ENCODE measurements at regions not wholly inside any gene's neighbourhood (a gene's known extent, or its start where the extent isn't known, plus 50 kb on each side); places are given as distances from the start of the nearest gene placed in this dataset.
A peak's percentile ranks its signal among the peaks of the same experiment; 100 is the strongest.

GRCh38 chr21:39105836-39106235 lies 77.4 kb downstream of the PSMG1 start:
- H3K79me1 ChIP-seq (ENCODE audit: low read depth in 1 of 2, low read length in 2 of 2), result no peaks in the 10 kb centered on the region
- H3K4ac ChIP-seq (ENCODE audit: low read depth, low read length), result 0 out of 2 replicates have a peak overlapping the region, but pooled peaks have one; percentile 63
- H2BK120ac ChIP-seq (ENCODE audit: low read depth, low read length), result peak overlapping the region; percentile 45; the same call in 1 of the 2 replicates
- intact Hi-C loops (cut with micrococcal nuclease) (no loop called here), in situ Hi-C loops (cut with MboI; ENCODE audit: low sequenced_read_pairs) (no loop called here), dilution Hi-C loops (cut with HindIII; ENCODE audit: low sequenced_read_pairs, unreplicated experiment) (no loop called here)
- H2BK15ac ChIP-seq (ENCODE audit: low read depth, low read length), result no peak overlapping the region
- no peaks in the 10 kb centered on the region for H4K20me1 ChIP-seq (ENCODE audit: insufficient read depth, low read length)
- no peak overlapping the region for H4K8ac ChIP-seq (ENCODE audit: low read depth in 2 of 2, low read length in 2 of 2)
- no peak overlapping the region for H4K91ac ChIP-seq (ENCODE audit: insufficient read depth, low read depth, low read length)
- H3K27me3 ChIP-seq (ENCODE audit: control insufficient read depth, insufficient read depth, low read length), result 0 out of 2 replicates have a peak, but pooled peaks cover 2% of the 10 kb centered on the region
- H2AFZ ChIP-seq (replicated peaks; ENCODE audit: low read length, poor library complexity), result no peak overlapping the region
- peak overlapping the region; percentile 46; the same call in 1 of the 2 replicates for H2BK20ac ChIP-seq (ENCODE audit: low read depth, low read length)
- no peak overlapping the region for H3K27ac ChIP-seq (ENCODE audit: insufficient read depth, low read length)
- H3K4me3 ChIP-seq (ENCODE audit: insufficient read depth, low read depth, low read length), result no peak overlapping the region
- peaks cover 19% of the 10 kb centered on the region for H3K9me1 ChIP-seq (ENCODE audit: insufficient read depth, low read length)
- H3K56ac ChIP-seq (ENCODE audit: extremely low read depth, insufficient read depth, low read length), result no peak overlapping the region
- ATAC-seq (ENCODE audit: low read depth) (no peak), DNase-seq (no peak)
- H2AK5ac ChIP-seq (ENCODE audit: low read depth, low read length), result peak overlapping the region; percentile 69; the same call in 1 of the 2 replicates
- BruUV-seq (replicated peaks), result no TSS peak
- no peak overlapping the region for H3K23ac ChIP-seq (ENCODE audit: low read depth, low read length)
- H3K9me3 ChIP-seq (ENCODE audit: control insufficient read depth, insufficient read depth, low read length), result no peaks in the 10 kb centered on the region; the same call in 1 of the 2 replicates
- no peak overlapping the region for H2BK5ac ChIP-seq (ENCODE audit: low read depth, low read length, poor library complexity, severe bottlenecking)
- CTCF ChIA-PET, result interaction anchor here (0.5 to 0.6 kb wide), 2 partner anchors 309 to 336 kb away, joined by 3 read pairs; no protein-coding TSS in a partner anchor
- no peak overlapping the region; the same call in 1 of the 2 replicates for H4K5ac ChIP-seq (ENCODE audit: low read depth, low read length)
- no peak overlapping the region for H3K4me2 ChIP-seq (ENCODE audit: low read depth, low read length)
- no peak overlapping the region for H3K9ac ChIP-seq (ENCODE audit: low read depth, low read length)
- WGBS, 2 experiments (ENCODE audit: extremely low coverage in 2 of 2, insufficient read length in 1 of 2), result 65% methylated on average over 2 of the region's 4 CpGs; no CpG with 5 or more reads in 1 of the 2 experiments
- no peak overlapping the region for H3K14ac ChIP-seq (replicated peaks; ENCODE audit: low read depth, low read length)
- TF ChIP-seq NFE2L2 (IDR thresholded peaks at IDR 0.05; ENCODE audit: low read depth, low read length) (no peak), MAFK (IDR thresholded peaks at IDR 0.05; ENCODE audit: low read depth, low read length) (no peak), USF2 (IDR thresholded peaks at IDR 0.05; ENCODE audit: low read depth, low read length) (no peak), POLR2A (IDR thresholded peaks at IDR 0.05; ENCODE audit: low read depth, low read length) (no peak), CTCF (conservative IDR thresholded peaks at IDR 0.05; ENCODE audit: low read depth, low read length) (no peak), BHLHE40 (IDR thresholded peaks at IDR 0.05; ENCODE audit: low read depth, low read length) (no peak)
- H3K36me3 ChIP-seq (ENCODE audit: control insufficient read depth, insufficient read depth, low read length), result no peaks in the 10 kb centered on the region
- peaks cover 14% of the 10 kb centered on the region for H3K4me1 ChIP-seq (ENCODE audit: control insufficient read depth, insufficient read depth, low read length)
- peak overlapping the region; percentile 8; the same call in 1 of the 2 replicates for H3K18ac ChIP-seq (ENCODE audit: low read depth, low read length)
- H2AK9ac ChIP-seq (replicated peaks; ENCODE audit: low read depth, low read length, poor library complexity), result no peak overlapping the region
- POLR2A ChIA-PET (ENCODE audit: unreplicated experiment), result no interaction called here
